Iris pigment epithelial cell (primary cell): ENCODE measurements at regions not wholly inside any gene's neighbourhood (a gene's known extent, or its start where the extent isn't known, plus 50 kb on each side); places are given as distances from the start of the nearest gene placed in this dataset.

Experiments
- DNase-seq: peaks from one replicate; pipeline ENCODE4 v3.0.0-alpha.2; 2011; ENCODE audit warnings: low read depth

- DNase-seq, result no peak
These were observed 516.8 kb downstream of the CFAP47 start for GRCh38 chrX:36436361-36436760.

DNA sequence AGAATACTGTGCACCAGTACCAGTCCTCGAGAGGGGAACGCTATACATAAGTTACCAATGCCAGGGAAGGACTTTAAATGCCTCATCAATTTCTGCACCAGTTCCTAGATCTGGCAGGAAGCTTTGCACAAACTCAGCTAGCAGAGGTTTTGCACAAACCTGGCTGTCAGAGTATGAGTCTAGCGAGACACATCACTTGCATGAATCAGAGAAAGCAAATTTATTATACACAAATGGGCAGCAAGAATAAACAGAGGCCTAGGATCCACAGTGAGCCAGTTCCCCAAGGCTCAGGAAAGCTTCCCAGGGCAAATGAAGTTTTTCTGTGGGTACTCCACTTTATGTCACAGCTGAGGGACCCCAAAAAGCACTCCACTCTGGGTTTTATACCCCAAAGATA is 523.5 kb downstream of the CFAP47 start:
- no peak for DNase-seq

DNA sequence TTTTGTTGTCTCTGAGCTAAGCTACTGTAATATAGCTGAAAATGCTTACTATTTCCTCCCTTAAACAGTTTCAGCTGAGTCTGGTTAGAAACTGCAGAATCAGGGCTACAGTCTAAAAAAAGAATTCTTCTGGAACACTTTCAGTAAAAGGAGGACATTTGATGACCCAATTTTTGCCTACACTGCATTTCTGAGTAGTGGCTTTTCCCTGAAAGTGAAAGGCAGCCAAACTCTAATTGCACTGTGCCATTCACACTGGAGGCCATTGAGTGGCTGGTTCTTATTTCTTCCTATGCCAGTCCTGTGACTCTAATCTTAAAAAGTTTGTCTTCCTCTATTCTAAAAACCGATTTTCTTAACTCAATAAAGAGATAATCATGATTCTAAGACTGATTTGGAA is 526.0 kb downstream of the CFAP47 start:
- DNase-seq, result no peak

GRCh38 chrX:36462142-36462541 is 542.6 kb downstream of the CFAP47 start:
- no peak for DNase-seq

- DNase-seq, result no peak
These were observed 527.6 kb upstream of the FAM47C start for GRCh38 chrX:36480441-36480990.

GRCh38 chrX:36501169-36501702 is 506.9 kb upstream of the FAM47C start:
- no peak for DNase-seq

DNA sequence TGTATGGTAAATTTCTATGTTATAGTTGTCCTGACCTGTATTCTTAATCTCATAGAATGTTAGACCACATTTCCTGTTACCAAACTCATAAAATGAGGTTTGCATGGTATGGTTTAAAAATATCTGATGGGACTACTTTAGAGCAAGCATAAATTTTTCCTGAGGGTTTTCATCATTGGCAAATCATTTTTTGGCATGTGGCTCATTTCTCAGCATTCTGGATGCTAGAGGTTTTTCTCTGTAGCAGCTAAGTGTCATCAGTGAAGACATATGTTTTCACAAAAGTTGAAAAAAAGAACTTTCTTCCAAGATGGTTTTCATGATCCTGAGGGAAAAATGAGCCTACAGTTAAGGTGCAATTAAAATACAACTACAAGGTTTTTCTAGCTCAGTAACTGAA is 503.5 kb upstream of the FAM47C start:
- no peak for DNase-seq

DNA sequence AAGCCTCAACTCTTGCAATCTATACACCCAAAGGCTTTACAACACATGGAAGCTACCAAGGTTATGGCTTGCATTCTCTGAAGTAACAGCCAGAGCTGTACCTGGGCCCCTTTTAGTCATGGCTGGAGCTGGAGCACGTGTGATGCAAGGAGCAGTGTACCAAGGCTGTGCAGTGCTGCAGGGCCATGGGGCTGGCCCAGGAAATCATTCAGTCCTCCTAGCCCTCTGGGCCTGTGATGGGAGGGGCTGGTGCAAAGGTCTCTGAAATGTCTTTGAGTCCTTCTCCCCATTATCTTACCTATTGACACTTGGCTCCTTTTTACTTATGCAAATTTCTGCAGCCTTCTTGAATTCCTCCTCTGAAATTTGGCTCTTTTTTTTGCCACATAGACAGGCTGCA is 500.1 kb upstream of the FAM47C start:
- no peak for DNase-seq

- no peak for DNase-seq
These were observed 497.4 kb upstream of the FAM47C start for GRCh38 chrX:36510736-36511135.

DNA sequence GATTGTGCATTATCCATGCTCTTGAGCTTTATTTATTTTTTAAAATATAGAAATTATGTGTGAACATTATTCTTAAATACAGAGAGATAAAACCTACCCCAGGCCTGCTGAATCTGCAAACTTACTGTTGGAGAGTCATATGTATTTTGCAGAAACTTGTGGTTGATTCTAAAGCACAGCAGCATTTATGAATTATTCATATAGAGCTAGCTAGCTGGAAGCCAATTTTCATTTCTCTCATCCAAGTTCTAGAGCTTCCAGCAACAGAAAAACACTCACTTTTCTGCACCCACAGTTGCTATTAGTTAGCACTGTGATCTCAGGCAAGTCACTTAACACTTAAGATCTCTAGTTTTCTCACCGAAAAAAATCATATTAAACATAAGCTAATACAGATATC is 479.5 kb upstream of the FAM47C start:
- DNase-seq, result no peak

DNA sequence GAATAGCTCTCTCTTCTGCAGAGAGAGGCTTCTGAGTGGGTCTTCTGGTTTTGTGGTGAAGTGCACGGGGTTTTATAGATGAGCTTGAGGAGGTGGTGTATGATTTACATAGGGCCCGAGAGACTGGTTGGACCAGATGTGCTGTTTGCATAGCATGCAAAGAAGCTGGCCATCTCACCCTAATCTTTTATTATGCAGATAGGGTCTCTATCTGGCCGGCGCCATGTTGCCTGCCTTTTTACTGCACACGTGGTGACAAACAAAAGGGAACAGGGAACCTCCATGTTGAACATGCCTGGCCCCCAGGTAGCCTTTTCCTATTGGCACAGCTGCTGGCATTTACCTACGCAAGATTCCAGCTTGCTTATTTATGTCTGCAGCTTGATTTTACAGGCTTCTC is 473.3 kb upstream of the FAM47C start:
- DNase-seq, result no peak

GRCh38 chrX:36543499-36543898 is 464.7 kb upstream of the FAM47C start:
- no peak for DNase-seq

DNA sequence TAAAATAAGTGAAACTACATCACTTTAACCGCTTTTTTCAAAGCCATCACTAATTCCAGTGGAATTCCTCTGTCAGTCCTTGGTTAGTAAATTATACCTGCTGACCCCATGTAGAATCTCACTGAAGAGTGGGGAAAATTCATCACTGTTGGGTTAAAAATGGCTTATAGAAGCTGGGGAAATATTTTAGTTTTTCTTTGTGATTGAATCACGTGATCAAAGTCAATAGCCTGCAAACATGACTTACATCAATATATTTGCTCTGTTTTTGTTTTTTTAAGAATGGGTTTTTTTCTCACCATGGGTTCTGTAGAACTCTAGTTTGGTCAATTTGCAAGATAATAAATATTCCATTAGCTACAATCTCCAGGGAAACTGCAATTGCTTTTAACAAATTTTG is 445.2 kb upstream of the FAM47C start:
- no peak for DNase-seq

- no peak for DNase-seq
These were observed 439.2 kb upstream of the FAM47C start for GRCh38 chrX:36568946-36569345.

- DNase-seq, result no peak
These were observed 434.4 kb upstream of the FAM47C start for GRCh38 chrX:36573720-36574119.

GRCh38 chrX:36575670-36576069 is 432.5 kb upstream of the FAM47C start:
- no peak for DNase-seq

GRCh38 chrX:36577006-36577405 is 431.2 kb upstream of the FAM47C start:
- DNase-seq, result no peak

GRCh38 chrX:36581030-36581429 is 427.1 kb upstream of the FAM47C start:
- no peak for DNase-seq

GRCh38 chrX:36583674-36584073 is 424.5 kb upstream of the FAM47C start:
- DNase-seq, result no peak

GRCh38 chrX:36609616-36610585 is 398.3 kb upstream of the FAM47C start:
- no peak for DNase-seq

GRCh38 chrX:36626898-36627297 is 381.3 kb upstream of the FAM47C start:
- DNase-seq, result no peak

- no peak for DNase-seq
These were observed 367.9 kb upstream of the FAM47C start for GRCh38 chrX:36640232-36640631.

DNA sequence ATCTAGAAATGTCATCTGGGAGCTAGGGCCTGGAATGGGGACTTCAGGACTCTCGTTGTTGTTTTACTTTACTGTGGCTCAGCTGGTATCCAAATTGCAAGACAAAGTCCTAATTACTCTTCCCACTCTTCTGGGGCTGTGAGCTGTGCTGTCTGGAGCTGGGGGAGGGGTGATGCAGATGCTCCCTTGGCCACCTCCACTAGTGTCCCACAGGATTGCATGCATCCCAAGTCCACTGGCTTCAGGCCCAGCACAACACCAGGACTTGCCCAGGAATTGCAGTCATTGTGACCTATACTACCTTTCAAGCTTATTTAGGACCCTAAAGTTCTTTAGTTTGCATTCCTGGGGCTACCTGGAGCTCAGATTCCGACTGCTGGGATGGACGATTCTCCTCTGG is 366.1 kb upstream of the FAM47C start:
- DNase-seq, result no peak
